H1 (cell line): ENCODE measurements at regions not wholly inside any gene's neighbourhood (a gene's known extent, or its start where the extent isn't known, plus 50 kb on each side); places are given as distances from the start of the nearest gene placed in this dataset.

ENCODE experiments used
- CBX5 ChIP-seq: fragments of 300-800, 300-1000 bp; sonication (generic); IDR thresholded peaks from 2 replicates; pipeline ENCODE4 v1.7.1; 2016; ENCODE audit warnings: antibody characterized with exemption, low read length, low read depth
- CHD2 ChIP-seq: IDR thresholded peaks from 2 replicates; pipeline ENCODE4 v1.6.1; 2012; ENCODE audit warnings: low read length, improper control_type of control experiment
- POU5F1 ChIP-seq: IDR thresholded peaks from 2 replicates; pipeline ENCODE4 v1.6.1; 2011; ENCODE audit warnings: low read depth, mild to moderate bottlenecking, low read length, moderate library complexity
- RFX5 ChIP-seq: IDR thresholded peaks from 2 replicates; pipeline ENCODE4 v1.6.1; 2011; ENCODE audit warnings: low read depth, low read length, improper control_type of control experiment, borderline replicate concordance
- SAP30 ChIP-seq: fragments of 300-600 bp; sonication (generic); IDR thresholded peaks from 2 replicates; pipeline ENCODE4 v1.7.1; 2012; ENCODE audit warnings: low read length, moderate library complexity, mild to moderate bottlenecking, inconsistent platforms; ENCODE audit not compliant: insufficient read depth, insufficient replicate concordance
- SP1 ChIP-seq: IDR thresholded peaks from 2 replicates; pipeline ENCODE4 v1.6.1; 2011; ENCODE audit warnings: low read depth, low read length
- TAF7 ChIP-seq: optimal IDR thresholded peaks from 2 replicates; pipeline ENCODE3; 2011; ENCODE audit warnings: low read depth, mild to moderate bottlenecking, inconsistent platforms, low read length, moderate library complexity, borderline replicate concordance
- TEAD4 ChIP-seq: IDR thresholded peaks from 2 replicates; pipeline ENCODE4 v1.6.1; 2012; ENCODE audit warnings: low read depth, low read length, inconsistent platforms, mixed read lengths
- ZNF274 ChIP-seq: IDR thresholded peaks from 2 replicates; pipeline ENCODE4 v1.7.0; 2012; ENCODE audit warnings: low read length, borderline replicate concordance; ENCODE audit errors: extremely low read depth

GRCh38 chr5:143985832-143986515 lies 174.0 kb downstream of the HMHB1 start (continued):
- no peak for TF ChIP-seq RFX5
- no peak for TF ChIP-seq TAF7
- TF ChIP-seq SP1 = no peak
- no peak for TF ChIP-seq SAP30
- no peak for TF ChIP-seq CHD2
- TF ChIP-seq CBX5 = no peak
- no peak for TF ChIP-seq ZNF274
- no peak for TF ChIP-seq TEAD4
- no peak for TF ChIP-seq POU5F1
